CD14-positive monocyte (primary cell): ENCODE measurements at regions not wholly inside any gene's neighbourhood (a gene's known extent, or its start where the extent isn't known, plus 50 kb on each side); places are given as distances from the start of the nearest gene placed in this dataset.

Experiments used
- DNase-seq, 3 donors: peaks; one replicate each; pipeline ENCODE4 v3.0.0-alpha.2; 2011 to 2022
- H2AFZ ChIP-seq: 2 replicates; pipeline ENCODE4 v1.6.0; 2012; ENCODE audit warnings: mild to moderate bottlenecking, low read depth, low read length, inconsistent platforms; ENCODE audit not compliant: insufficient read depth, poor library complexity, severe bottlenecking
- H3K27ac ChIP-seq, 2 donors: 1 replicate in 1 of 2; 2 replicates in 1 of 2; pipeline ENCODE4 v1.5.1; 2012 to 2013; ENCODE audit warnings: low read length in 2 of 2, control low read depth in 1 of 2, inconsistent platforms in 1 of 2, low read depth in 1 of 2, mild to moderate bottlenecking in 1 of 2
- H3K27me3 ChIP-seq, 2 donors: one replicate each; pipeline versions ENCODE4 v1.6.0 to v1.6.1; 2011 to 2013; ENCODE audit warnings: low read length in 2 of 2; ENCODE audit not compliant: control insufficient read depth in 2 of 2, insufficient read depth in 2 of 2
- H3K36me3 ChIP-seq, 2 donors: replicated peaks in 1 of 2; 1 replicate in 1 of 2; 2 replicates in 1 of 2; pipeline versions ENCODE4 v1.5.1 to v1.6.1; 2012 to 2013; ENCODE audit warnings: low read length in 2 of 2, control low read depth in 1 of 2, inconsistent platforms in 1 of 2, mild to moderate bottlenecking in 1 of 2; ENCODE audit not compliant: insufficient read depth in 2 of 2, control insufficient read depth in 1 of 2
- H3K4me1 ChIP-seq, 2 donors: 1 replicate in 1 of 2; 2 replicates in 1 of 2; pipeline versions ENCODE4 v1.5.1 to v1.6.1; 2012 to 2013; ENCODE audit warnings: low read length in 2 of 2, control low read depth in 1 of 2, inconsistent platforms in 1 of 2, mild to moderate bottlenecking in 1 of 2, moderate library complexity in 1 of 2; ENCODE audit not compliant: insufficient read depth in 2 of 2, control insufficient read depth in 1 of 2
- H3K4me2 ChIP-seq: replicated peaks from 2 replicates; pipeline ENCODE3; 2012; ENCODE audit warnings: low read length, moderate library complexity, mild to moderate bottlenecking; ENCODE audit not compliant: poor library complexity, severe bottlenecking; ENCODE audit errors: extremely low read depth
- H3K4me3 ChIP-seq, 3 experiments: fragments of 200-600 bp in 1 of 3; sonication (generic) in 1 of 3; replicated peaks in 1 of 3; 1 replicate in 2 of 3; 2 replicates in 1 of 3; pipeline ENCODE4 v1.5.1; 2011 to 2013; ENCODE audit warnings: low read length in 3 of 3, mild to moderate bottlenecking in 3 of 3, control low read depth in 2 of 3, low read depth in 2 of 3, inconsistent platforms in 1 of 3, moderate library complexity in 1 of 3
- H3K79me2 ChIP-seq: 2 replicates; pipeline ENCODE4 v1.6.0; 2012; ENCODE audit warnings: mild to moderate bottlenecking, control low read depth, inconsistent platforms, low read length, moderate library complexity; ENCODE audit not compliant: insufficient read depth
- H3K9ac ChIP-seq: 2 replicates; pipeline ENCODE4 v1.6.0; 2017; ENCODE audit warnings: low read length, mild to moderate bottlenecking; ENCODE audit not compliant: insufficient read depth, poor library complexity, severe bottlenecking
- H3K9me3 ChIP-seq, 2 donors: replicated peaks in 1 of 2; 1 replicate in 1 of 2; 2 replicates in 1 of 2; pipeline versions ENCODE4 v1.5.1 to v1.6.1; 2012 to 2013; ENCODE audit warnings: low read length in 2 of 2, control low read depth in 1 of 2; ENCODE audit not compliant: control insufficient read depth in 1 of 2, insufficient read depth in 1 of 2
- H4K20me1 ChIP-seq: 2 replicates; pipeline ENCODE4 v1.6.0; 2012; ENCODE audit warnings: mild to moderate bottlenecking, low read length, control low read depth, moderate library complexity; ENCODE audit not compliant: insufficient read depth
- H3K27ac Mint-ChIP-seq, 7 donors: one replicate each; pipeline ENCODE4 v1.8.0; 2020; ENCODE audit warnings: mild to moderate bottlenecking in 7 of 7, mixed read lengths in 7 of 7, moderate library complexity in 6 of 7, inconsistent platforms in 2 of 7
- H3K27me3 Mint-ChIP-seq, 3 donors: one replicate each; pipeline ENCODE4 v1.8.0; 2021 to 2022; ENCODE audit warnings: low read depth in 3 of 3, mild to moderate bottlenecking in 3 of 3, mixed read lengths in 3 of 3, moderate library complexity in 3 of 3, inconsistent platforms in 1 of 3
- H3K36me3 Mint-ChIP-seq, 2 donors: one replicate each; pipeline ENCODE4 v1.8.0; 2020; ENCODE audit warnings: mixed read lengths in 2 of 2, inconsistent platforms in 1 of 2, mild to moderate bottlenecking in 1 of 2
- H3K4me1 Mint-ChIP-seq: one replicate; pipeline ENCODE4 v1.8.0; 2020; ENCODE audit warnings: mild to moderate bottlenecking, mixed read lengths
- H3K4me3 Mint-ChIP-seq, 2 donors: one replicate each; pipeline ENCODE4 v1.8.0; 2020; ENCODE audit warnings: mild to moderate bottlenecking in 2 of 2, mixed read lengths in 2 of 2, moderate library complexity in 1 of 2
- H3K9me3 Mint-ChIP-seq, 7 donors: one replicate each; pipeline ENCODE4 v1.8.0; 2020 to 2022; ENCODE audit warnings: mixed read lengths in 7 of 7, mild to moderate bottlenecking in 6 of 7, moderate library complexity in 6 of 7, inconsistent platforms in 2 of 7
- CTCF ChIP-seq: fragments of 200-600 bp; IDR thresholded peaks from one replicate; pipeline ENCODE4 v1.8.0; 2022; ENCODE audit warnings: antibody characterized with exemption, mild to moderate bottlenecking
- WGBS: methylation state at CpG from one replicate; pipeline ENCODE4 v1.1.5; 2013; ENCODE audit warnings: missing lambda C conversion rate; ENCODE audit not compliant: insufficient coverage; 5-methylcytosine and 5-hydroxymethylcytosine counted together
- intact Hi-C, 2 donors: fragments of 100-400 bp; cut with micrococcal nuclease; formaldehyde crosslinking; loops; one replicate each; pipeline versions ENCODE4 v1.15.0 to v1.15.1; 2023

- Histone ChIP-seq H4K20me1 (no peaks in the 10 kb centered on the region), H2AFZ (no peak overlapping the region), H3K36me3 (no peaks in the 10 kb centered on the region), H3K9me3 (no peaks in the 10 kb centered on the region), H3K79me2 (no peaks in the 10 kb centered on the region), H3K4me1 (no peaks in the 10 kb centered on the region), H3K4me3 (no peak overlapping the region), H3K27me3 (no peaks in the 10 kb centered on the region), H3K9ac (no peak overlapping the region), H3K27ac (no peak overlapping the region), H3K4me2 (no peak overlapping the region)
- no peak for DNase-seq
- Mint-ChIP-seq H3K27ac (no peak overlapping the region), H3K36me3 (no peaks in the 10 kb centered on the region), H3K9me3 (peaks cover 1 to 12% (median 6%) of the 10 kb centered on the region in 7 donors), H3K4me1 (no peaks in the 10 kb centered on the region), H3K4me3 (no peak overlapping the region), H3K27me3 (no peaks in the 10 kb centered on the region)
- WGBS = no CpG with 5 or more reads among the region's 1 CpG
- no peak for TF ChIP-seq CTCF
- intact Hi-C loops = no loop called here
Measured at GRCh38 chr3:7871003-7871560, 630.5 kb upstream of the LMCD1 start.

GRCh38 chr3:7874116-7874515, 627.5 kb upstream of the LMCD1 start:
- TF ChIP-seq CTCF = no peak
- no peaks in the 10 kb centered on the region for H3K79me2 ChIP-seq
- no peaks in the 10 kb centered on the region for H3K36me3 Mint-ChIP-seq
- H3K9me3 ChIP-seq = peaks cover 5 to 7% of the 10 kb centered on the region in 2 donors
- H3K9ac ChIP-seq = no peak overlapping the region
- no peak overlapping the region for H3K4me3 ChIP-seq
- DNase-seq = no peak
- no peaks in the 10 kb centered on the region for H3K4me1 Mint-ChIP-seq
- no peaks in the 10 kb centered on the region for H3K27me3 ChIP-seq
- H3K4me1 ChIP-seq = no peaks in the 10 kb centered on the region
- peaks cover 0 to 2% (median 1%) of the 10 kb centered on the region in 3 donors for H3K27me3 Mint-ChIP-seq
- H3K4me2 ChIP-seq = no peak overlapping the region
- no peaks in the 10 kb centered on the region for H4K20me1 ChIP-seq
- H3K4me3 Mint-ChIP-seq = no peak overlapping the region
- peaks cover 0 to 17% (median 6%) of the 10 kb centered on the region in 7 donors for H3K9me3 Mint-ChIP-seq
- intact Hi-C loops = no loop called here
- no peak overlapping the region for H3K27ac Mint-ChIP-seq
- no CpG with 5 or more reads among the region's 1 CpG for WGBS
- no peaks in the 10 kb centered on the region for H3K36me3 ChIP-seq
- no peak overlapping the region for H3K27ac ChIP-seq
- H2AFZ ChIP-seq = no peak overlapping the region
